ENCODE measurements at regions not wholly inside any gene's neighbourhood (a gene's known extent, or its start where the extent isn't known, plus 50 kb on each side); places are given as distances from the start of the nearest gene placed in this dataset.

- TF ChIP-seq CTCF (conservative IDR thresholded peaks at IDR 0.05; ENCODE audit: low read depth, low read length) (no peak), EZH2 (IDR thresholded peaks at IDR 0.05; ENCODE audit: borderline replicate concordance, low read depth, low read length, poor library complexity, severe bottlenecking) (no peak)
These were observed 270.7 kb upstream of the TFAP2D start for GRCh38 chr6:50442531-50443040.

All from A673 (cell line).